Smooth muscle cell (in vitro differentiated cells): ENCODE measurements at regions not wholly inside any gene's neighbourhood (a gene's known extent, or its start where the extent isn't known, plus 50 kb on each side); places are given as distances from the start of the nearest gene placed in this dataset.
A peak's percentile ranks its signal among the peaks of the same experiment; 100 is the strongest.

Experiments used
- DNase-seq: peaks from one replicate; lab custom pipeline; 2025; ENCODE audit not compliant: unreplicated experiment; lab: John Stamatoyannopoulos, UW
- H2AFZ ChIP-seq: fragments of 200-600 bp; sonication (generic); 2 replicates; pipeline ENCODE4 v1.6.0; 2016; ENCODE audit warnings: antibody characterized with exemption, low read depth, mild to moderate bottlenecking
- H3F3A ChIP-seq: fragments of 200-600 bp; sonication (generic); 2 replicates; pipeline ENCODE4 v1.6.0; 2017; ENCODE audit warnings: antibody characterized with exemption, low read depth
- H3K27ac ChIP-seq: fragments of 200-600 bp; sonication (generic); 2 replicates; pipeline ENCODE4 v1.5.1; 2016; ENCODE audit warnings: low read depth, mild to moderate bottlenecking
- H3K27me3 ChIP-seq: fragments of 200-600 bp; sonication (generic); 2 replicates; pipeline ENCODE4 v1.6.1; 2016; ENCODE audit warnings: low read depth, mild to moderate bottlenecking
- H3K36me3 ChIP-seq: fragments of 200-600 bp; sonication (generic); 2 replicates; pipeline ENCODE4 v1.5.1; 2016; ENCODE audit warnings: low read depth
- H3K4me1 ChIP-seq: fragments of 200-600 bp; sonication (generic); 2 replicates; pipeline ENCODE4 v1.5.1; 2016; ENCODE audit warnings: low read depth
- H3K4me2 ChIP-seq: fragments of 200-600 bp; sonication (generic); 2 replicates; pipeline ENCODE4 v1.6.0; 2016; ENCODE audit warnings: mild to moderate bottlenecking
- H3K4me3 ChIP-seq: fragments of 200-600 bp; sonication (generic); 2 replicates; pipeline ENCODE4 v1.5.1; 2016; ENCODE audit warnings: mild to moderate bottlenecking
- H3K79me2 ChIP-seq: fragments of 200-600 bp; sonication (generic); 2 replicates; pipeline ENCODE4 v1.6.0; 2016; ENCODE audit warnings: low read depth, mild to moderate bottlenecking
- H3K9ac ChIP-seq: fragments of 200-600 bp; sonication (generic); 2 replicates; pipeline ENCODE4 v1.6.0; 2016; ENCODE audit warnings: low read depth
- H3K9me3 ChIP-seq: fragments of 200-600 bp; sonication (generic); replicated peaks from 2 replicates; pipeline ENCODE4 v1.5.1; 2016; ENCODE audit warnings: low read depth
- H4K20me1 ChIP-seq: fragments of 200-600 bp; sonication (generic); 2 replicates; pipeline ENCODE4 v1.6.0; 2016; ENCODE audit warnings: low read depth
- WGBS: methylation state at CpG from one replicate; pipeline ENCODE4 v1.1.7; 2016; ENCODE audit warnings: low lambda C conversion rate; 5-methylcytosine and 5-hydroxymethylcytosine counted together
- TF ChIP-seq, protein P1 (sequence below): fragments of 200-600 bp; sonication (generic); IDR thresholded peaks from 2 replicates; pipeline ENCODE4 v1.5.1; 2017; ENCODE audit warnings: borderline replicate concordance, mild to moderate bottlenecking, antibody characterized with exemption; ENCODE audit not compliant: insufficient read depth, poor library complexity, severe bottlenecking

DNA sequence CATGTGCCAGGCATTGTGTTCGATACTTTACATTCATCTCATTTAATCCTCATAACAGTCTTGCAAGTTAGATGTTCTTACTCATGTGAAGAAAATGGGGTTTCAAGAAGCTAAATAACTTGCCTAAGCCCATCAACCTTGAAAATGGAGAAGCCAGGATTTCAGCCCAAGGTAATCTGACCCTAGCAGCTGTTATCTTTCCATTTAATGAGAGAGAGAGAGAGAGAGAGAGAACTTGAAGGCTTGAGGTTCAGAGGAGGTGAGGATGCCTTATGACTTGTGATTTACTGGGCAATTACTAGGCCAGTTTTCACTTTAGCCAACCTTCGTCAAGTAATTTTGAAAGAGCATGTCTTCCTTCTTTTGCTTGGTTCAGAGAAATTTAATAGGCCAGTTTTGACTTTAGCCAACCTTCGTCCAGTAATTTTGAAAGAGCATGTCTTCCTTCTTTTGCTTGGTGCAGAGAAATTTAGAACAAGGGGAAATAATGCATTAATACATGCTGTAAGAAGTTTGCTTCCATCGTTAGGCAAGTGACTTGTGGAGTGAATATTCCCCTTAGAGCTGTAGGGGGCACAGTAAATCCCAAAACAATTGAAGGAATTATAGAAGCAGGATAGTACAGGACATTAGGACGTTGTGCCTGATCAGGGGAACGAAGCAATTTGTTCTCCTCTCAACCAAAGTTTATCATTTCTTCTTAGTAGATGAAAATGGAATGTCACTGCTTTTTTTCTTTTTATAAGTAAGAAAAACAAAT lies 143.0 kb upstream of the BMPER start:
- Histone ChIP-seq H3K9me3 (no peaks in the 10 kb centered on the region), H3K4me3 (no peak overlapping the region), H3K9ac (no peak overlapping the region), H3K4me2 (no peak overlapping the region), H3K4me1 (peaks cover 17% of the 10 kb centered on the region), H3F3A (no peaks in the 10 kb centered on the region), H4K20me1 (no peaks in the 10 kb centered on the region), H2AFZ (no peak overlapping the region), H3K27me3 (peaks cover 7% of the 10 kb centered on the region), H3K27ac (no peak overlapping the region), H3K36me3 (no peaks in the 10 kb centered on the region), H3K79me2 (no peaks in the 10 kb centered on the region)
- WGBS = 86% methylated on average over 6 of the region's 6 CpGs
- no peak for DNase-seq
- TF ChIP-seq, protein P1, sequence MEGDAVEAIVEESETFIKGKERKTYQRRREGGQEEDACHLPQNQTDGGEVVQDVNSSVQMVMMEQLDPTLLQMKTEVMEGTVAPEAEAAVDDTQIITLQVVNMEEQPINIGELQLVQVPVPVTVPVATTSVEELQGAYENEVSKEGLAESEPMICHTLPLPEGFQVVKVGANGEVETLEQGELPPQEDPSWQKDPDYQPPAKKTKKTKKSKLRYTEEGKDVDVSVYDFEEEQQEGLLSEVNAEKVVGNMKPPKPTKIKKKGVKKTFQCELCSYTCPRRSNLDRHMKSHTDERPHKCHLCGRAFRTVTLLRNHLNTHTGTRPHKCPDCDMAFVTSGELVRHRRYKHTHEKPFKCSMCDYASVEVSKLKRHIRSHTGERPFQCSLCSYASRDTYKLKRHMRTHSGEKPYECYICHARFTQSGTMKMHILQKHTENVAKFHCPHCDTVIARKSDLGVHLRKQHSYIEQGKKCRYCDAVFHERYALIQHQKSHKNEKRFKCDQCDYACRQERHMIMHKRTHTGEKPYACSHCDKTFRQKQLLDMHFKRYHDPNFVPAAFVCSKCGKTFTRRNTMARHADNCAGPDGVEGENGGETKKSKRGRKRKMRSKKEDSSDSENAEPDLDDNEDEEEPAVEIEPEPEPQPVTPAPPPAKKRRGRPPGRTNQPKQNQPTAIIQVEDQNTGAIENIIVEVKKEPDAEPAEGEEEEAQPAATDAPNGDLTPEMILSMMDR = no peak

DNA sequence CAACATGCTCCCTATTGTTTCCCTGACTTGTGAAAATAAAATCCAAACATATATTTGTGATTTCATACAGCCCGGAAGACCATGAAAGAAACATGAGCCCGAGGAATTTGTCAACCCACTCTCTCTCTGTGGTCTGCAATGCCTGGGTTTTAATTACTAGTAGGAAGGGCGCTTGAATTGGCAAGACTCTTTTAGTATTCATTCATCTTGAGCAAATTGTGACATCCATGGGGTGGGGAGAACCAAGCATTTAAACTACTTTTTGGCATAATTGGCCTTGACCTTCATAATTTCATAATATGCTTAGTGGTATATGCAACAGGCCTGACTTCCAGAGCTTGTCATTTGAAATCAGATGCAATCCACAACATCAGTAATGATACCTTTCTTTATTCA lies 142.4 kb upstream of the BMPER start:
- WGBS = 64% methylated on average over 3 of the region's 3 CpGs
- Histone ChIP-seq H4K20me1 (no peaks in the 10 kb centered on the region), H3K4me2 (no peak overlapping the region), H3K4me3 (no peak overlapping the region), H3K9me3 (no peaks in the 10 kb centered on the region), H3K27me3 (peaks cover 7% of the 10 kb centered on the region), H2AFZ (no peak overlapping the region), H3K79me2 (no peaks in the 10 kb centered on the region), H3K4me1 (peaks cover 17% of the 10 kb centered on the region), H3K27ac (no peak overlapping the region), H3K9ac (no peak overlapping the region), H3F3A (no peaks in the 10 kb centered on the region), H3K36me3 (no peaks in the 10 kb centered on the region)
- TF ChIP-seq, protein P1 = no peak
- no peak for DNase-seq

DNA sequence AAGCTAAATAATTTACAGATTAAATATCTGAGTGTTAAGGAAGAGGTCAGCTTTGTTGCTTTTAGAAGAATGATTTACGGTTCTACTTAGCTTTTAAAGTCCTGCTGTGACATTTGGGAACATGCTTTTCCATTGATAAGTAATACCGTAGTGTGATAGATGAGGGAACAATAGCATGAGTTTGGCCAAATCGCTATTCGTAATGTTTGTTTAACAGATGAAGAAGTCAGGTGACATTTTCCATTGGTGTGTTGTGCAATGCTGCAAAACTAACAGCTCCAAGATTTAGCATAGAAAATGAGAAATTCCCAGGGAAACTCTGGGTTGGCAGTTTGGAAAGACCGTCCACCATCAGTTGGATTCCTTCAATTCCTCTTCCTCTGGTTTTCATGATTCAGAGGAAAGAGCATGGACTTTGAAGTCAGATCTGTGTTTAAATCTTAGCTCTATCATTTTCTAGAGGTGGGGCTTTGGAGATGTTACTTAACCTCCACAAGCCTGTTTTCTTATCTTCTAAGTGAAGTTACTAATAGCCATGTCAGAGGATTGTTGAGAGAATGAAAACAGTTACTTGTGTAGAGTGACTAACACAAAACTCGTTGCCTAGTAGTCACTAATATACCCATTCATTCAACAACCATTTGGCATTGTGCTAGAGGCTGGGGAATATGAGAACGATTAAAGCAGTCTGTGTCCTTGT lies 140.4 kb upstream of the BMPER start:
- TF ChIP-seq, protein P1 = no peak

More for the DNA sequence above, 140.4 kb upstream of the BMPER start:
- no peak overlapping the region for H3K9ac ChIP-seq
- H3K9me3 ChIP-seq = no peaks in the 10 kb centered on the region
- WGBS = 30% methylated on average over 7 of the region's 7 CpGs
- DNase-seq = no peak
- H3K36me3 ChIP-seq = no peaks in the 10 kb centered on the region
- no peaks in the 10 kb centered on the region for H4K20me1 ChIP-seq
- H3K27me3 ChIP-seq = no peaks in the 10 kb centered on the region
- H3K27ac ChIP-seq = peak overlapping the region; percentile 33
- H3K4me2 ChIP-seq = peak overlapping the region; percentile 8
- H3F3A ChIP-seq = no peaks in the 10 kb centered on the region
- no peak overlapping the region for H3K4me3 ChIP-seq
- peaks cover 17% of the 10 kb centered on the region for H3K4me1 ChIP-seq
- no peak overlapping the region for H2AFZ ChIP-seq
- H3K79me2 ChIP-seq = no peaks in the 10 kb centered on the region
